Neural progenitor cell (in vitro differentiated cells): ENCODE measurements at regions not wholly inside any gene's neighbourhood (a gene's known extent, or its start where the extent isn't known, plus 50 kb on each side); places are given as distances from the start of the nearest gene placed in this dataset.

Experiments
- DNase-seq: peaks from one replicate; pipeline ENCODE4 v3.0.0-alpha.2; 2016; ENCODE audit warnings: low spot score
- H2AFZ ChIP-seq: fragments of 200-600 bp; sonication (generic); replicated peaks from 2 replicates; pipeline ENCODE4 v1.6.1; 2016; ENCODE audit warnings: antibody characterized with exemption
- H3F3A ChIP-seq: fragments of 200-600 bp; sonication (generic); 2 replicates; pipeline ENCODE4 v1.6.1; 2016; ENCODE audit warnings: antibody characterized with exemption, low read depth
- H3K27ac ChIP-seq: fragments of 200-600 bp; sonication (generic); 2 replicates; pipeline ENCODE4 v1.5.1; 2016; ENCODE audit warnings: mild to moderate bottlenecking
- H3K27me3 ChIP-seq: fragments of 200-600 bp; sonication (generic); 2 replicates; pipeline ENCODE4 v1.6.1; 2016; ENCODE audit warnings: mild to moderate bottlenecking, moderate library complexity
- H3K36me3 ChIP-seq: fragments of 200-600 bp; sonication (generic); 2 replicates; pipeline ENCODE4 v1.5.1; 2016
- H3K4me1 ChIP-seq: fragments of 200-600 bp; sonication (generic); 2 replicates; pipeline ENCODE4 v1.6.1; 2016; ENCODE audit warnings: mixed run types
- H3K4me2 ChIP-seq: fragments of 200-600 bp; sonication (generic); 2 replicates; pipeline ENCODE4 v1.6.1; 2016
- H3K4me3 ChIP-seq: fragments of 200-600 bp; sonication (generic); 2 replicates; pipeline ENCODE4 v1.5.1; 2016
- H3K79me2 ChIP-seq: fragments of 200-600 bp; sonication (generic); 2 replicates; pipeline ENCODE4 v1.6.1; 2016; ENCODE audit warnings: low read depth
- H3K9ac ChIP-seq: fragments of 200-600 bp; sonication (generic); 2 replicates; pipeline ENCODE4 v1.6.1; 2016
- H3K9me3 ChIP-seq: fragments of 200-600 bp; sonication (generic); 2 replicates; pipeline ENCODE4 v1.5.1; 2016; ENCODE audit warnings: low read depth
- H4K20me1 ChIP-seq: fragments of 200-600 bp; sonication (generic); 2 replicates; pipeline ENCODE4 v1.6.1; 2016; ENCODE audit warnings: low read depth
- H3K27ac Mint-ChIP-seq: 3 replicates; pipeline ENCODE4 v1.8.0; 2021; ENCODE audit warnings: mixed read lengths
- H3K27me3 Mint-ChIP-seq: 2 replicates; pipeline ENCODE4 v1.8.0; 2022; ENCODE audit warnings: low read depth, mild to moderate bottlenecking, inconsistent platforms, moderate library complexity, mixed read lengths; ENCODE audit not compliant: insufficient read depth
- H3K36me3 Mint-ChIP-seq: 3 replicates; pipeline ENCODE4 v1.8.0; 2021; ENCODE audit warnings: mixed read lengths
- H3K4me1 Mint-ChIP-seq: 3 replicates; pipeline ENCODE4 v1.8.0; 2021; ENCODE audit warnings: mixed read lengths
- H3K4me3 Mint-ChIP-seq: 3 replicates; pipeline ENCODE4 v1.8.0; 2021; ENCODE audit warnings: mild to moderate bottlenecking, moderate library complexity, mixed read lengths
- H3K9me3 Mint-ChIP-seq: 3 replicates; pipeline ENCODE4 v1.8.0; 2020; ENCODE audit warnings: mixed read lengths
- CTCF ChIP-seq: fragments of 200-600 bp; sonication (generic); IDR thresholded peaks from 2 replicates; pipeline ENCODE4 v1.5.1; 2017; ENCODE audit warnings: antibody characterized with exemption, mild to moderate bottlenecking
- EZH2 ChIP-seq: fragments of 200-600 bp; sonication (generic); IDR thresholded peaks from 2 replicates; pipeline ENCODE4 v1.6.1; 2017; ENCODE audit warnings: antibody characterized with exemption, mild to moderate bottlenecking, moderate library complexity
- EZH2phosphoT487 ChIP-seq: fragments of 200-600 bp; sonication (generic); IDR thresholded peaks from 2 replicates; pipeline ENCODE4 v1.6.1; 2017; ENCODE audit warnings: antibody characterized with exemption

GRCh38 chr2:121074293-121074932 is 210.6 kb downstream of the TFCP2L1 start:
- Mint-ChIP-seq H3K27me3 (peaks cover 15% of the 10 kb centered on the region), H3K36me3 (no peaks in the 10 kb centered on the region), H3K27ac (no peak overlapping the region), H3K9me3 (no peaks in the 10 kb centered on the region), H3K4me1 (peaks cover 39% of the 10 kb centered on the region), H3K4me3 (peak overlapping the region; percentile 51)
- Histone ChIP-seq H3K27ac (no peak overlapping the region), H3K9me3 (no peaks in the 10 kb centered on the region), H3K79me2 (no peaks in the 10 kb centered on the region), H3K27me3 (peaks cover 53% of the 10 kb centered on the region), H3F3A (peaks cover 28% of the 10 kb centered on the region), H2AFZ (no peak overlapping the region), H4K20me1 (peaks cover 15% of the 10 kb centered on the region), H3K4me1 (peaks cover 13% of the 10 kb centered on the region), H3K4me2 (peak overlapping the region; percentile 79), H3K9ac (no peak overlapping the region), H3K36me3 (no peaks in the 10 kb centered on the region), H3K4me3 (no peak overlapping the region)
- no peak for DNase-seq
- TF ChIP-seq EZH2phosphoT487 (no peak), CTCF (no peak), EZH2 (no peak)

GRCh38 chr2:121075006-121075551 is 209.9 kb downstream of the TFCP2L1 start:
- peak overlapping the region; percentile 72 for H3K4me3 Mint-ChIP-seq
- peak overlapping the region; percentile 79 for H3K4me2 ChIP-seq
- H3K4me1 ChIP-seq = peaks cover 13% of the 10 kb centered on the region
- H3K36me3 Mint-ChIP-seq = no peaks in the 10 kb centered on the region
- H2AFZ ChIP-seq = no peak overlapping the region
- peaks cover 53% of the 10 kb centered on the region for H3K27me3 ChIP-seq
- no peak for TF ChIP-seq CTCF
- TF ChIP-seq EZH2 = no peak
- TF ChIP-seq EZH2phosphoT487 = no peak
- H3K36me3 ChIP-seq = no peaks in the 10 kb centered on the region
- no peak overlapping the region for H3K9ac ChIP-seq
- H3F3A ChIP-seq = peaks cover 28% of the 10 kb centered on the region
- H4K20me1 ChIP-seq = peaks cover 15% of the 10 kb centered on the region
- H3K27ac Mint-ChIP-seq = peak overlapping the region; percentile 23
- DNase-seq = peak; percentile 70
- no peak overlapping the region for H3K27ac ChIP-seq
- no peaks in the 10 kb centered on the region for H3K9me3 Mint-ChIP-seq
- H3K79me2 ChIP-seq = no peaks in the 10 kb centered on the region
- no peaks in the 10 kb centered on the region for H3K9me3 ChIP-seq
- peaks cover 44% of the 10 kb centered on the region for H3K4me1 Mint-ChIP-seq
- H3K4me3 ChIP-seq = peak overlapping the region; percentile 37
- H3K27me3 Mint-ChIP-seq = peaks cover 15% of the 10 kb centered on the region

GRCh38 chr2:121075641-121076497 is 209.1 kb downstream of the TFCP2L1 start:
- H3K27me3 Mint-ChIP-seq = peaks cover 15% of the 10 kb centered on the region

More at GRCh38 chr2:121075641-121076497, 209.1 kb downstream of the TFCP2L1 start:
- Mint-ChIP-seq H3K9me3 (no peaks in the 10 kb centered on the region), H3K4me1 (peaks cover 43% of the 10 kb centered on the region), H3K36me3 (no peaks in the 10 kb centered on the region), H3K27ac (no peak overlapping the region), H3K4me3 (peak overlapping the region; percentile 73)
- no peak overlapping the region for H2AFZ ChIP-seq
- no peaks in the 10 kb centered on the region for H3K9me3 ChIP-seq
- peak overlapping the region; percentile 79 for H3K4me2 ChIP-seq
- H3K36me3 ChIP-seq = no peaks in the 10 kb centered on the region
- peak overlapping the region; percentile 37 for H3K4me3 ChIP-seq
- no peak overlapping the region for H3K27ac ChIP-seq
- H3K4me1 ChIP-seq = peaks cover 13% of the 10 kb centered on the region
- DNase-seq = peak; percentile 41
- no peak overlapping the region for H3K9ac ChIP-seq
- H4K20me1 ChIP-seq = peaks cover 15% of the 10 kb centered on the region
- peaks cover 53% of the 10 kb centered on the region for H3K27me3 ChIP-seq
- TF ChIP-seq CTCF (no peak), EZH2phosphoT487 (no peak), EZH2 (no peak)
- H3K79me2 ChIP-seq = no peaks in the 10 kb centered on the region
- peaks cover 28% of the 10 kb centered on the region for H3F3A ChIP-seq
